ENCODE measurements at regions not wholly inside any gene's neighbourhood (a gene's known extent, or its start where the extent isn't known, plus 50 kb on each side); places are given as distances from the start of the nearest gene placed in this dataset.

GRCh38 chr5:6262651-6263363, 115.5 kb downstream of the MED10 start:
- ChIA-PET CTCF (no interaction called here), POLR2A (ENCODE audit: unreplicated experiment) (no interaction called here)
- intact Hi-C loops (cut with micrococcal nuclease) = no loop called here

GRCh38 chr5:6261668-6262067, 116.7 kb downstream of the MED10 start:
- no peaks in the 10 kb centered on the region for H3K9me2 ChIP-seq (replicated peaks; ENCODE audit: low read length)
- H3F3A ChIP-seq (ENCODE audit: low read length, unreplicated experiment) = no peaks in the 10 kb centered on the region
- H3K4me3 ChIP-seq (ENCODE audit: low read length) = no peak overlapping the region
- ATAC-seq (no peak), DNase-seq (peak; percentile 96)
- no peaks in the 10 kb centered on the region for H3K36me3 ChIP-seq (ENCODE audit: low read depth, low read length)
- no peaks in the 10 kb centered on the region for H3K9me3 ChIP-seq (ENCODE audit: low read length)
- intact Hi-C loops (cut with micrococcal nuclease) = no loop called here
- ChIA-PET CTCF (interaction anchor here (0.6 kb wide), 1 partner anchor 341 kb away, joined by 6 read pairs; no protein-coding TSS in a partner anchor), POLR2A (ENCODE audit: unreplicated experiment) (no interaction called here)
- H2AFZ ChIP-seq (ENCODE audit: low read length) = peak overlapping the region; percentile 17
- no TSS peak for BruUV-seq (replicated peaks)
- TF ChIP-seq EZH2phosphoT487 (IDR thresholded peaks at IDR 0.05; ENCODE audit: borderline replicate concordance, low read length) = no peak
- no peak for TF ChIP-seq CTCF (conservative IDR thresholded peaks at IDR 0.05; ENCODE audit: low read depth, low read length)
- no peak for TF ChIP-seq EZH2 (IDR thresholded peaks at IDR 0.05; ENCODE audit: low read length, unreplicated experiment)
- H3K79me2 ChIP-seq (ENCODE audit: low read length) = no peaks in the 10 kb centered on the region
- H3K27ac ChIP-seq (ENCODE audit: low read length) = peak overlapping the region; percentile 53; the same call in 1 of the 2 replicates
- H3K4me1 ChIP-seq (ENCODE audit: insufficient read depth, low read length) = peaks cover 22% of the 10 kb centered on the region
- H3K27me3 ChIP-seq (ENCODE audit: low read length) = no peaks in the 10 kb centered on the region
- no peak overlapping the region for H3K9ac ChIP-seq (ENCODE audit: low read length)
- no peaks in the 10 kb centered on the region for H4K20me1 ChIP-seq (ENCODE audit: low read length)
- peak overlapping the region; percentile 19 for H3K4me2 ChIP-seq (ENCODE audit: low read length)

More at GRCh38 chr5:6262651-6263363, 115.5 kb downstream of the MED10 start:
- DNase-seq (no peak), ATAC-seq (no peak)
- Histone ChIP-seq H3K9me3 (ENCODE audit: low read length) (no peaks in the 10 kb centered on the region), H4K20me1 (ENCODE audit: low read length) (no peaks in the 10 kb centered on the region), H3K4me1 (ENCODE audit: insufficient read depth, low read length) (peaks cover 22% of the 10 kb centered on the region), H3K36me3 (ENCODE audit: low read depth, low read length) (no peaks in the 10 kb centered on the region), H3K27ac (ENCODE audit: low read length) (no peak overlapping the region), H3K4me3 (ENCODE audit: low read length) (no peak overlapping the region), H3K79me2 (ENCODE audit: low read length) (no peaks in the 10 kb centered on the region), H3K9ac (ENCODE audit: low read length) (no peak overlapping the region), H3K27me3 (ENCODE audit: low read length) (no peaks in the 10 kb centered on the region), H3F3A (ENCODE audit: low read length, unreplicated experiment) (no peaks in the 10 kb centered on the region), H2AFZ (ENCODE audit: low read length) (no peak overlapping the region), H3K9me2 (replicated peaks; ENCODE audit: low read length) (no peaks in the 10 kb centered on the region), H3K4me2 (ENCODE audit: low read length) (no peak overlapping the region)
- BruUV-seq (replicated peaks) = no TSS peak
- TF ChIP-seq CTCF (conservative IDR thresholded peaks at IDR 0.05; ENCODE audit: low read depth, low read length) = no peak
- no peak for TF ChIP-seq EZH2phosphoT487 (IDR thresholded peaks at IDR 0.05; ENCODE audit: borderline replicate concordance, low read length)
- no peak for TF ChIP-seq EZH2 (IDR thresholded peaks at IDR 0.05; ENCODE audit: low read length, unreplicated experiment)

- no peak for ATAC-seq
- Histone ChIP-seq H3K9ac (ENCODE audit: low read length) (no peak overlapping the region), H3F3A (ENCODE audit: low read length, unreplicated experiment) (no peaks in the 10 kb centered on the region), H3K27ac (ENCODE audit: low read length) (peak overlapping the region; percentile 53), H3K79me2 (ENCODE audit: low read length) (no peaks in the 10 kb centered on the region), H3K27me3 (ENCODE audit: low read length) (no peaks in the 10 kb centered on the region), H3K4me3 (ENCODE audit: low read length) (no peak overlapping the region), H3K36me3 (ENCODE audit: low read depth, low read length) (no peaks in the 10 kb centered on the region), H4K20me1 (ENCODE audit: low read length) (no peaks in the 10 kb centered on the region), H3K4me1 (ENCODE audit: insufficient read depth, low read length) (peaks cover 22% of the 10 kb centered on the region), H2AFZ (ENCODE audit: low read length) (peak overlapping the region; percentile 17; the same call in 1 of the 2 replicates), H3K4me2 (ENCODE audit: low read length) (peak overlapping the region; percentile 19), H3K9me3 (ENCODE audit: low read length) (no peaks in the 10 kb centered on the region), H3K9me2 (replicated peaks; ENCODE audit: low read length) (no peaks in the 10 kb centered on the region)
- ChIA-PET POLR2A (ENCODE audit: unreplicated experiment) (no interaction called here), CTCF (interaction anchor here (0.6 kb wide), 1 partner anchor 340 kb away, joined by 6 read pairs; no protein-coding TSS in a partner anchor)
- intact Hi-C loops (cut with micrococcal nuclease) = no loop called here
- no TSS peak for BruUV-seq (replicated peaks)
- DNase-seq = no peak
- TF ChIP-seq EZH2 (IDR thresholded peaks at IDR 0.05; ENCODE audit: low read length, unreplicated experiment) (no peak), CTCF (conservative IDR thresholded peaks at IDR 0.05; ENCODE audit: low read depth, low read length) (no peak), EZH2phosphoT487 (IDR thresholded peaks at IDR 0.05; ENCODE audit: borderline replicate concordance, low read length) (no peak)
Observed at GRCh38 chr5:6261256-6261655, 117.1 kb downstream of the MED10 start.

Data from PC-3 (cell line).